ENCODE measurements at regions not wholly inside any gene's neighbourhood (a gene's known extent, or its start where the extent isn't known, plus 50 kb on each side); places are given as distances from the start of the nearest gene placed in this dataset.

- no peak for TF ChIP-seq CTCF (IDR thresholded peaks at IDR 0.05)
- no peak for TF ChIP-seq POLR2A (IDR thresholded peaks at IDR 0.05)
- DNase-seq, result no peak
- H3K27me3 ChIP-seq, result no peaks in the 10 kb centered on the region
- no peak overlapping the region for H3K4me3 ChIP-seq
- no peaks in the 10 kb centered on the region for H3K36me3 ChIP-seq
- no peaks in the 10 kb centered on the region for H3K9me3 ChIP-seq
- H3K27ac ChIP-seq, result no peak overlapping the region
- peaks cover 0 to 13% (median 5%) of the 10 kb centered on the region in 4 donors for H3K4me1 ChIP-seq
Measured at GRCh38 chr7:30223896-30224295, 60.5 kb upstream of the ZNRF2 start.

- Histone ChIP-seq H3K9me3 (no peaks in the 10 kb centered on the region), H3K36me3 (no peaks in the 10 kb centered on the region), H3K27ac (no peak overlapping the region), H3K4me3 (no peak overlapping the region), H3K4me1 (peaks cover 0 to 13% (median 5%) of the 10 kb centered on the region in 4 donors), H3K27me3 (no peaks in the 10 kb centered on the region)
- TF ChIP-seq POLR2A (IDR thresholded peaks at IDR 0.05), result no peak
- no peak for TF ChIP-seq CTCF (IDR thresholded peaks at IDR 0.05)
- DNase-seq, result no peak
Measured at GRCh38 chr7:30224511-30225062, 59.8 kb upstream of the ZNRF2 start.

- Histone ChIP-seq H3K9me3 (no peaks in the 10 kb centered on the region), H3K4me1 (peaks cover 0 to 13% (median 5%) of the 10 kb centered on the region in 4 donors), H3K36me3 (no peaks in the 10 kb centered on the region), H3K4me3 (no peak overlapping the region), H3K27me3 (no peaks in the 10 kb centered on the region), H3K27ac (peak overlapping the region in 3 of 4 donors; percentile 45 to 50 (median 48))
- peak in 2 of 3 donors; percentile 63 to 76 for DNase-seq
- TF ChIP-seq POLR2A (IDR thresholded peaks at IDR 0.05) (no peak), CTCF (IDR thresholded peaks at IDR 0.05) (no peak)
Measured at GRCh38 chr7:30225863-30226613, 58.4 kb upstream of the ZNRF2 start.

DNA sequence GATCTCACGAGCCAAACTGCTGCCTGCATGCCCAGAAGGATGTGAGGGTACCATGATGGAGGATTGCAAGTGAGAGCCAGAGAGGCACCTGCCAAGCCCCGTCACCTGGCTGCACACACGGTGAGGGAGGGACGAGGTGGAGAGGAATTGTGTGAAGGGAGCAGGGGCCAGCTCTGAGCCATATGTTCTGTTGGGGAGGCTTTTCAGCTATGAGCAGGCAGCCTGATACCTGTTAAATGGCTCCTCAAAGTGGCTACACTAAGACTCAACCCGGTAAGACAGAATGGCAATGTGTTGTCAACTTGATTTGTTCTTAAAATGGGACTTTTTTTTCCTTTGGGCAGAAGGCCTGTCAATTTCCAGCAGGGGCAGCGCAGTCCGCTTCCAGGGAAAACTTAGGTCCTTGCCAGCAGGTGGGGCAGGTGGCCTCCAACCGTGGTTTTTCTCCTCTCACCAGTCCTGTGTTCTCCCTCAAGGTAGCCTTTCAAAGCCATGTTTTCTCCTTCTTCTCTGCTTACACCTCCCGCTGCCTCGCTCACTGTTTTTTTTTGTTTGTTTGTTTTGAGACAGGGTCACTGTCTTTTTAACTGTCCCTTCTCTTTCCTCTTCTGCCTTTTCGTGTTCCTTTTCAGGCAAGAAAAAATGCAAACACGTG is 57.7 kb upstream of the ZNRF2 start:
- TF ChIP-seq POLR2A (IDR thresholded peaks at IDR 0.05), result no peak
- TF ChIP-seq CTCF (IDR thresholded peaks at IDR 0.05), result peak in 4 of 6 experiments; percentile 22 to 65 (median 56)
- H3K27me3 ChIP-seq, result no peaks in the 10 kb centered on the region
- H3K36me3 ChIP-seq, result no peaks in the 10 kb centered on the region
- DNase-seq, result peak in 2 of 3 donors; percentile 66
- H3K4me1 ChIP-seq, result peaks cover 0 to 13% (median 5%) of the 10 kb centered on the region in 4 donors
- no peaks in the 10 kb centered on the region for H3K9me3 ChIP-seq
- no peak overlapping the region for H3K4me3 ChIP-seq
- H3K27ac ChIP-seq, result peak overlapping the region in 3 of 4 donors; percentile 45 to 50 (median 48)

DNA sequence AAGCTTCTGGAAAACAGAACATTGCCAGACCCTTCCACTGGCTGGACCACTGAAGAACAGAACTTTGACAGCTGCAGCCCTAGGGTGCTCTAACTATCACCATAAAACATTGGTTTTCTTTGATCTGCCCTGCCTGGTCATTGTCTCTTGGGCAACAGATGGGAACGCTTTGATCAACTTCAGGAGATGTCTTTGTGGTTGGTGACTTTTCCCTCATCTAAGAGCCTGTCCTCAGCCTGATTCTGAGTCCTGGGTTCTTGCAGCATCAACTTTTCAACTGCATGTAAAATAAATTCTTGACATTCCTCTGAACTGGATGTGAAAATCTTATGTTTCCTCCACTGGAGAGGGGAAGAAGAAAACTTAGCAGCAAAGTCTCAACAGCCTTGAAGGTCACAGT is 53.1 kb upstream of the ZNRF2 start:
- Histone ChIP-seq H3K4me3 (no peak overlapping the region), H3K4me1 (peaks cover 0 to 4% (median 1%) of the 10 kb centered on the region in 4 donors), H3K27ac (no peak overlapping the region), H3K27me3 (no peaks in the 10 kb centered on the region), H3K36me3 (no peaks in the 10 kb centered on the region), H3K9me3 (no peaks in the 10 kb centered on the region)
- no peak for TF ChIP-seq CTCF (IDR thresholded peaks at IDR 0.05)
- TF ChIP-seq POLR2A (IDR thresholded peaks at IDR 0.05), result no peak
- no peak for DNase-seq

Data from Peyer's patch (tissue), 4 donors.